SK-N-SH (cell line): ENCODE measurements at regions not wholly inside any gene's neighbourhood (a gene's known extent, or its start where the extent isn't known, plus 50 kb on each side); places are given as distances from the start of the nearest gene placed in this dataset.

Experiments used
- CTCF ChIA-PET: fragments of 300-600, 350-600 bp; formaldehyde crosslinking; extraction: SDS; loops from one replicate; lab custom pipeline; 2021; lab: Yijun Ruan, JAX
- POLR2A ChIA-PET: fragments of 350-600 bp; sonication (Branson Sonifier 250); formaldehyde crosslinking; extraction: SDS; loops from one replicate; lab custom pipeline; 2020; ENCODE audit warnings: antibody characterized with exemption, inconsistent platforms; lab: Yijun Ruan, JAX
- DNase-seq: peaks from one replicate; pipeline ENCODE4 v3.0.0; 2012
- H2AFZ ChIP-seq: fragments of 200-600 bp; sonication (generic); 2 replicates; pipeline ENCODE4 v1.8.1; 2016; ENCODE audit warnings: antibody characterized with exemption, mild to moderate bottlenecking, low read depth
- H3F3A ChIP-seq: fragments of 200-600 bp; sonication (generic); replicated peaks from 2 replicates; pipeline ENCODE3; 2016; ENCODE audit warnings: antibody characterized with exemption, mild to moderate bottlenecking; ENCODE audit not compliant: insufficient read depth
- H3K27ac ChIP-seq, 2 experiments: fragments of 200-500 bp in 1 of 2; fragments of 200-600 bp in 1 of 2; sonication (Bioruptor generic) in 1 of 2; sonication (generic), shearing (Covaris generic) in 1 of 2; 2 replicates each; pipeline versions ENCODE4 v1.5.1 to v1.6.1; 2014 to 2016; ENCODE audit warnings: low read depth in 2 of 2, inconsistent platforms in 1 of 2, low read length in 1 of 2, mild to moderate bottlenecking in 1 of 2, mixed read lengths in 1 of 2
- H3K27me3 ChIP-seq: fragments of 200-600 bp; sonication (generic), shearing (Covaris generic); 2 replicates; pipeline ENCODE4 v1.6.1; 2016; ENCODE audit warnings: mixed run types; ENCODE audit not compliant: insufficient read depth
- H3K36me3 ChIP-seq, 2 experiments: fragments of 200-500 bp in 1 of 2; fragments of 200-600 bp in 1 of 2; sonication (Bioruptor generic) in 1 of 2; sonication (generic) in 1 of 2; replicated peaks in 1 of 2; 2 replicates each; pipeline versions ENCODE3 to v1.5.1; 2014 to 2016; ENCODE audit warnings: low read length in 1 of 2, mild to moderate bottlenecking in 1 of 2; ENCODE audit not compliant: insufficient read depth in 2 of 2, control insufficient read depth in 1 of 2
- H3K4me1 ChIP-seq, 2 experiments: fragments of 200-500 bp in 1 of 2; fragments of 200-600 bp in 1 of 2; sonication (Bioruptor generic) in 1 of 2; sonication (generic), shearing (Covaris generic) in 1 of 2; 2 replicates each; pipeline versions ENCODE4 v1.5.1 to v1.6.1; 2014 to 2016; ENCODE audit warnings: low read depth in 1 of 2, low read length in 1 of 2, mixed run types in 1 of 2; ENCODE audit not compliant: insufficient read depth in 2 of 2, control insufficient read depth in 1 of 2
- H3K4me2 ChIP-seq: fragments of 200-600 bp; sonication (generic), shearing (Covaris generic); 2 replicates; pipeline ENCODE4 v1.6.1; 2017; ENCODE audit warnings: mixed run types
- H3K4me3 ChIP-seq, 2 experiments: fragments of 200-500 bp in 1 of 2; fragments of 200-600 bp in 1 of 2; sonication (Bioruptor generic) in 1 of 2; sonication (generic), shearing (Covaris generic) in 1 of 2; 2 replicates each; pipeline versions ENCODE4 v1.5.1 to v1.8.1; 2014 to 2016; ENCODE audit warnings: low read depth in 2 of 2, inconsistent platforms in 1 of 2, low read length in 1 of 2, mild to moderate bottlenecking in 1 of 2, mixed read lengths in 1 of 2, moderate library complexity in 1 of 2
- H3K79me2 ChIP-seq: fragments of 200-600 bp; sonication (generic); 2 replicates; pipeline ENCODE4 v1.8.1; 2017; ENCODE audit warnings: mild to moderate bottlenecking; ENCODE audit not compliant: insufficient read depth
- H3K9ac ChIP-seq: fragments of 200-600 bp; sonication (generic); 2 replicates; pipeline ENCODE4 v1.6.1; 2017; ENCODE audit warnings: mixed run types
- H3K9me2 ChIP-seq: fragments of 200-600 bp; sonication (generic); 2 replicates; pipeline ENCODE4 v1.6.1; 2017; ENCODE audit warnings: mixed run types
- H3K9me3 ChIP-seq: fragments of 200-600 bp; sonication (generic); 2 replicates; pipeline ENCODE4 v1.6.1; 2017; ENCODE audit warnings: mixed run types, mild to moderate bottlenecking, moderate library complexity
- H4K20me1 ChIP-seq: fragments of 200-600 bp; sonication (generic); 2 replicates; pipeline ENCODE4 v1.6.1; 2017; ENCODE audit warnings: mild to moderate bottlenecking, mixed run types; ENCODE audit not compliant: insufficient read depth
- CTCF ChIP-seq: fragments of 200-600 bp; sonication (generic); IDR thresholded peaks from 2 replicates; pipeline ENCODE4 v1.6.1; 2017; ENCODE audit warnings: antibody characterized with exemption, mild to moderate bottlenecking, moderate library complexity
- ELF1 ChIP-seq: IDR thresholded peaks from 2 replicates; pipeline ENCODE4 v1.4.0; 2012
- FOSL2 ChIP-seq: IDR thresholded peaks from 2 replicates; pipeline ENCODE4 v1.4.0; 2012; ENCODE audit warnings: low read depth, mild to moderate bottlenecking, moderate library complexity, borderline replicate concordance
- GABPA ChIP-seq: IDR thresholded peaks from 2 replicates; pipeline ENCODE4 v1.4.0; 2012; ENCODE audit warnings: low read depth, mild to moderate bottlenecking
- GATA2 ChIP-seq: sonication (generic); formaldehyde crosslinking; IDR thresholded peaks from 2 replicates; pipeline ENCODE4 v1.5.0; 2020; ENCODE audit warnings: mild to moderate bottlenecking, missing genetic modification reagents
- IRF3 ChIP-seq: fragments of 150-350 bp; IDR thresholded peaks from 2 replicates; pipeline ENCODE4 v1.6.1; 2016; ENCODE audit warnings: mild to moderate bottlenecking, low read depth, low read length
- JUND ChIP-seq: IDR thresholded peaks from 2 replicates; pipeline ENCODE4 v1.4.0; 2012
- NFIC ChIP-seq: IDR thresholded peaks from 2 replicates; pipeline ENCODE4 v1.4.0; 2012; ENCODE audit warnings: borderline replicate concordance
- PBX3 ChIP-seq: IDR thresholded peaks from 2 replicates; pipeline ENCODE4; 2012
- RXRA ChIP-seq: IDR thresholded peaks from 2 replicates; pipeline ENCODE4 v1.4.0; 2012; ENCODE audit warnings: low read depth, mild to moderate bottlenecking, borderline replicate concordance
- TAF1 ChIP-seq: IDR thresholded peaks from 2 replicates; pipeline ENCODE4 v1.6.1; 2012; ENCODE audit warnings: low read depth, mild to moderate bottlenecking, low read length, moderate library complexity, borderline replicate concordance
- TCF12 ChIP-seq: IDR thresholded peaks from 2 replicates; pipeline ENCODE4 v1.4.0; 2012
- TEAD4 ChIP-seq: IDR thresholded peaks from 2 replicates; pipeline ENCODE4 v1.4.0; 2012; ENCODE audit warnings: mild to moderate bottlenecking, borderline replicate concordance; ENCODE audit not compliant: insufficient read depth
- WGBS: methylation state at CpG from one replicate; pipeline ENCODE4 v1.1.6; 2017; ENCODE audit warnings: low lambda C conversion rate; 5-methylcytosine and 5-hydroxymethylcytosine counted together

- no peak for DNase-seq
- H3K27ac ChIP-seq: peak overlapping the region; percentile 57 to 82; a peak in 3 of 4 replicates
- no peaks in the 10 kb centered on the region for H3K27me3 ChIP-seq
- ChIA-PET POLR2A (no interaction called here), CTCF (interaction anchor here (0.6 to 0.7 kb wide), 2 partner anchors 34 to 310 kb away, joined by 3 read pairs; no protein-coding TSS in a partner anchor)
- no peaks in the 10 kb centered on the region; the same call in 1 of the 2 replicates for H3K79me2 ChIP-seq
- H3K4me2 ChIP-seq: peak overlapping the region; percentile 47; the same call in 1 of the 2 replicates
- WGBS: 17% methylated on average over 5 of the region's 5 CpGs
- peaks cover 30% of the 10 kb centered on the region for H3F3A ChIP-seq
- peak overlapping the region in 1 of 2 experiments; percentile 6; a peak in 1 of 4 replicates for H3K4me3 ChIP-seq
- H3K9ac ChIP-seq: peak overlapping the region; percentile 8; the same call in 1 of the 2 replicates
- no peaks in the 10 kb centered on the region for H3K36me3 ChIP-seq
- H2AFZ ChIP-seq: peak overlapping the region; percentile 63
- no peaks in the 10 kb centered on the region for H3K9me3 ChIP-seq
- no peak for TF ChIP-seq TAF1
- peak; percentile 47; the same call in 1 of the 2 replicates for TF ChIP-seq JUND
- TF ChIP-seq RXRA: 0 out of 2 replicates have a peak, but pooled peaks have one; percentile 6
- no peak for TF ChIP-seq GABPA
- peak; percentile 44 for TF ChIP-seq TCF12
- TF ChIP-seq ELF1: 0 out of 2 replicates have a peak, but pooled peaks have one; percentile 17
- TF ChIP-seq FOSL2: peak; percentile 36; the same call in 1 of the 2 replicates
- TF ChIP-seq PBX3: peak; percentile 15
- no peak; the same call in 1 of the 2 replicates for TF ChIP-seq NFIC
- 0 out of 2 replicates have a peak, but pooled peaks have one; percentile 27 for TF ChIP-seq TEAD4
- TF ChIP-seq CTCF: no peak
- no peaks in the 10 kb centered on the region for H4K20me1 ChIP-seq
- H3K9me2 ChIP-seq: no peaks in the 10 kb centered on the region
- H3K4me1 ChIP-seq: peaks cover 0 to 13% of the 10 kb centered on the region in 2 experiments; a peak in 2 of 4 replicates
These were observed 205.7 kb downstream of the FAT4 start for GRCh38 chr4:125520258-125520990.

GRCh38 chr4:125522588-125522987 lies 207.8 kb downstream of the FAT4 start:
- H3K9ac ChIP-seq: no peak overlapping the region
- H3K9me2 ChIP-seq: no peaks in the 10 kb centered on the region
- POLR2A ChIA-PET: no interaction called here
- TF ChIP-seq IRF3 (no peak), TCF12 (no peak), GATA2 (CRISPR knock-in tag) (no peak), ELF1 (no peak)
- DNase-seq: no peak
- H3K4me3 ChIP-seq: no peak overlapping the region
- H2AFZ ChIP-seq: peak overlapping the region; percentile 74; the same call in 1 of the 2 replicates
- no peak overlapping the region for H3K4me2 ChIP-seq
- no peaks in the 10 kb centered on the region for H4K20me1 ChIP-seq
- CTCF ChIA-PET: no interaction called here
- H3K27ac ChIP-seq: peak overlapping the region in 1 of 2 experiments; percentile 2; a peak in 1 of 4 replicates
- 65% methylated on average over 9 of the region's 9 CpGs for WGBS
- no peaks in the 10 kb centered on the region for H3K27me3 ChIP-seq
- no peaks in the 10 kb centered on the region for H3K9me3 ChIP-seq
- no peaks in the 10 kb centered on the region for H3K36me3 ChIP-seq
- peaks cover 0 to 13% of the 10 kb centered on the region in 2 experiments; a peak in 2 of 4 replicates for H3K4me1 ChIP-seq
- H3K79me2 ChIP-seq: no peaks in the 10 kb centered on the region; the same call in 1 of the 2 replicates
- H3F3A ChIP-seq: peaks cover 26% of the 10 kb centered on the region
